HG03108 (cell line): ENCODE measurements at regions not wholly inside any gene's neighbourhood (a gene's known extent, or its start where the extent isn't known, plus 50 kb on each side); places are given as distances from the start of the nearest gene placed in this dataset.
A peak's percentile ranks its signal among the peaks of the same experiment; 100 is the strongest.

ENCODE experiments used
- ATAC-seq: cut with Tn5 transposase; IDR thresholded peaks from one replicate; pipeline ENCODE4 v1.9.1; 2021; ENCODE audit warnings: moderate library complexity; ENCODE audit not compliant: unreplicated experiment

- ATAC-seq = no peak
Observed at GRCh38 chr20:19073584-19074218, 138.7 kb upstream of the SLC24A3 start.

GRCh38 chr20:19074356-19074755 lies 138.1 kb upstream of the SLC24A3 start:
- ATAC-seq = no peak

- peak; percentile 60 for ATAC-seq
Observed at GRCh38 chr20:19074828-19075516, 137.5 kb upstream of the SLC24A3 start.

GRCh38 chr20:19077370-19078220 lies 134.8 kb upstream of the SLC24A3 start:
- no peak for ATAC-seq

- ATAC-seq = no peak
Observed at GRCh38 chr20:19078448-19079373, 133.7 kb upstream of the SLC24A3 start.

- ATAC-seq = no peak
Observed at GRCh38 chr20:19079536-19080299, 132.7 kb upstream of the SLC24A3 start.

- ATAC-seq = no peak
Observed at GRCh38 chr20:19081937-19082336, 130.5 kb upstream of the SLC24A3 start.

GRCh38 chr20:19083136-19083621 lies 129.3 kb upstream of the SLC24A3 start:
- ATAC-seq = no peak

GRCh38 chr20:19090332-19090731 lies 122.1 kb upstream of the SLC24A3 start:
- no peak for ATAC-seq

GRCh38 chr20:19094959-19095541 lies 117.4 kb upstream of the SLC24A3 start:
- no peak for ATAC-seq

GRCh38 chr20:19095762-19096161 lies 116.7 kb upstream of the SLC24A3 start:
- no peak for ATAC-seq

- ATAC-seq = no peak
Observed at GRCh38 chr20:19096843-19097242, 115.6 kb upstream of the SLC24A3 start.

- ATAC-seq = no peak
Observed at GRCh38 chr20:19098117-19098516, 114.3 kb upstream of the SLC24A3 start.

- no peak for ATAC-seq
Observed at GRCh38 chr20:19098806-19099578, 113.5 kb upstream of the SLC24A3 start.

- no peak for ATAC-seq
Observed at GRCh38 chr20:19099596-19100545, 112.6 kb upstream of the SLC24A3 start.

GRCh38 chr20:19100975-19101374 lies 111.5 kb upstream of the SLC24A3 start:
- ATAC-seq = no peak

- ATAC-seq = no peak
Observed at GRCh38 chr20:19104186-19104585, 108.3 kb upstream of the SLC24A3 start.

GRCh38 chr20:19108155-19108554 lies 104.3 kb upstream of the SLC24A3 start:
- no peak for ATAC-seq
